ENCODE measurements at regions not wholly inside any gene's neighbourhood (a gene's known extent, or its start where the extent isn't known, plus 50 kb on each side); places are given as distances from the start of the nearest gene placed in this dataset.

DNA sequence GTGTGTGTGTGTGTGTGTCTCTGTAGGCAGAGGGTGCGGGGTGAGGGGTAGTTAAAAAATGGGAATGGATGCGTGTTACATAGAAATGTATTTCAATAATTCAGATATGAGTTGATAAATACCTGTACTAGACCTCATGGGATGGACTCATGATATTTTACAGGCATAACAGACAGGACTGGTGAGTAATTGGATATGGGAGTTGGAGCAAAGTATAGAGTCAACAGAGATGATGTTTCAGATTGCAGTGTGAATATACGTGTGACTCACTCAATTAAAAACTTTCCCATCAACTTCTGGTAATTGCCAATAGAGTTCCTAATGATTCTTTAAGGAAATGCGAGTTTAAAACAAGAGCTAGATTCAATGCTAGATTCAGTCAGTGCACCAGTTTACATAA lies 711.9 kb downstream of the C12orf50 start:
- no peak overlapping the region for H3K4me3 ChIP-seq (ENCODE audit: low read length)
- no peaks in the 10 kb centered on the region for H3K9me3 ChIP-seq (ENCODE audit: control insufficient read depth, low read length)
- peak in 1 of 3 donors; percentile 2 for DNase-seq
- no peak overlapping the region for H3K27ac ChIP-seq (ENCODE audit: low read length)
- H3K4me1 ChIP-seq (ENCODE audit: control insufficient read depth, insufficient read depth, low read length) = no peaks in the 10 kb centered on the region
- no peaks in the 10 kb centered on the region for H3K27me3 ChIP-seq (ENCODE audit: control insufficient read depth, insufficient read depth)
- no peak for ATAC-seq
- intact Hi-C loops (cut with DNase I) = no loop called here
- WGBS = 92% methylated on average over 4 of the region's 4 CpGs

DNA sequence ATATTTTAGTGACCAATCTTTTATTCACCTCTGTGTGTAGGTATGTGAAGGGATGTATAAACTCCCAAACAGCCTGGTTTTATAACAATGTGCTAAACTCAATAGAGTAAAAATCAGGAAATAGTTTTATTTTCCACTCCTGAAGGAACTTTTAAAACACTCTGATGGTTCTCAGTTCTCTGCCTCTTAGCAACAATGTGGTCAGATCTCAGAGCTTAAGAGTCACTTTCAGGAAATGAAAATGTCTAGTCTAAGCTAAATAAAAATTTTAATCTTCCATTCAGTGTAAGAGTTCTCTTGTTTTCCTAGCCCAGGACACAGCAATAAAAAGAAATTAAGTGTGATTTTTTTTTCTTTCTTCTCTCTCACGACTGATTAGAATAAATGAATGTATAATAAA lies 718.0 kb downstream of the C12orf50 start:
- Histone ChIP-seq H3K9me3 (ENCODE audit: control insufficient read depth, low read length) (no peaks in the 10 kb centered on the region), H3K4me1 (ENCODE audit: control insufficient read depth, insufficient read depth, low read length) (no peaks in the 10 kb centered on the region), H3K27ac (ENCODE audit: low read length) (no peak overlapping the region), H3K4me3 (ENCODE audit: low read length) (no peak overlapping the region), H3K27me3 (ENCODE audit: control insufficient read depth, insufficient read depth) (no peaks in the 10 kb centered on the region)
- ATAC-seq (peak in 1 of 2 donors; percentile 31), DNase-seq (no peak)
- intact Hi-C loops (cut with DNase I) = no loop called here
- 67% methylated on average over 1 of the region's 1 CpG for WGBS

DNA sequence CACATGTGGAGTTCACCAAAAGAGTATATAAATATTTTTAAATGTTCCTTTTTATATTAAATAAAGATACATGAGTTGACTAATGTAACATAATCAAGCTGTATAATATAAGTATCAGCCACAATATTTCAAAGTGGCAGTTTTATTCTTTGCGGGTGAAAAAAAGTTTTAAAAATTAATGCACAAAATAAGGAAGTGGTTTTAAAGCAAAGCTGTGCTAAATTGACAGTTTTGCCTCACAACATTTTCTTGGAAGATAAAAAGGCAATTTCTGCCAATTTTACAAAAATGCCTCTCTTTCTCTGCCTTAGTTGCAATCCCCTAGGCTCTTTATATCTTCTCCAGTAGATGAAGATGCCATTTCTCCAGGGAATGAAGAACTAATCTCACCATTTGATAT lies 719.1 kb downstream of the C12orf50 start:
- Histone ChIP-seq H3K4me3 (ENCODE audit: low read length) (no peak overlapping the region), H3K27me3 (ENCODE audit: control insufficient read depth, insufficient read depth) (no peaks in the 10 kb centered on the region), H3K27ac (ENCODE audit: low read length) (no peak overlapping the region), H3K9me3 (ENCODE audit: control insufficient read depth, low read length) (no peaks in the 10 kb centered on the region), H3K4me1 (ENCODE audit: control insufficient read depth, insufficient read depth, low read length) (no peaks in the 10 kb centered on the region)
- WGBS = 61% methylated on average over 1 of the region's 1 CpG
- intact Hi-C loops (cut with DNase I) = no loop called here
- no peak for DNase-seq
- no peak for ATAC-seq

DNA sequence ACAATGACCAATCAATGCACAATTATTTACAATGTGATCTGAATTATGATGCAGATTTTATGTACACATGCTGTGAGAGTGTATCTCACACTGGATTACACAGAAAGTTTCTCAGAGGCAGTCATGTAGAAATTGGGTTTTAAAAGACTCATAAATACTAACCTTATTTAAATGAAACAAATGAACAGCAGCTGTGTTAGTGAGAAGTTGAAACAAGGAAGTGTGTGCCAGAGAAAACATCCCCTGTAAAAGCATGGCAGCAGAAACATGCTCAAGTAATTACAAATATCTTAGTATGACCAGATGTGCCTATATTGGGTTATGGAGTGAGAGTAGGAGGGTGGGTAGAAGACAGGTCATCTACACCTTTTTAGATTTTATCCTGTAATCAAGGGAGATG lies 723.7 kb downstream of the C12orf50 start:
- Histone ChIP-seq H3K27me3 (ENCODE audit: control insufficient read depth, insufficient read depth) (no peaks in the 10 kb centered on the region), H3K4me3 (ENCODE audit: low read length) (no peak overlapping the region), H3K9me3 (ENCODE audit: control insufficient read depth, low read length) (no peaks in the 10 kb centered on the region), H3K27ac (ENCODE audit: low read length) (no peak overlapping the region), H3K4me1 (ENCODE audit: control insufficient read depth, insufficient read depth, low read length) (no peaks in the 10 kb centered on the region)
- DNase-seq = no peak
- ATAC-seq = no peak
- intact Hi-C loops (cut with DNase I) = no loop called here

DNA sequence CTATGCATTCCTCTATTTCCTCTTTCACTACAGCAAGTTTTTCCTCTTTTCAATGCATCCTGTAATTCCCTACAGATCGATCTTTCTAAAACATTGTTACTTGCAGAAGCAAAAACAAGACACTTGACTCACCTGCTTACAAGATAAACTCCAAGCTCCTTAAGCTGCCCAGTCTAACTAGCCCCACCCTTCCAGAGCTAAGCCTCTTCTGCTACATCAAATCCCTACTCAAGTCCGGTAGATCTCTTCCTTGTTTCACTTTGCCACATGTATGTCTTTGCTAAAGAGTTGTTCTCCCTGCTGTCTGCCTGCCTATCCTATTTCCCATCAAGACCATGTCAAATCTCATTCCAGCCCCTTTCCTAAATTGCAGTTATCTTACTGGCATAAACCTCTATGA lies 724.8 kb downstream of the C12orf50 start:
- WGBS = 76% methylated on average over 2 of the region's 2 CpGs
- no peak overlapping the region for H3K4me3 ChIP-seq (ENCODE audit: low read length)
- intact Hi-C loops (cut with DNase I) = no loop called here
- ATAC-seq (no peak), DNase-seq (peak in 1 of 3 donors; percentile 4)
- H3K9me3 ChIP-seq (ENCODE audit: control insufficient read depth, low read length) = no peaks in the 10 kb centered on the region
- no peaks in the 10 kb centered on the region for H3K4me1 ChIP-seq (ENCODE audit: control insufficient read depth, insufficient read depth, low read length)
- H3K27ac ChIP-seq (ENCODE audit: low read length) = no peak overlapping the region
- no peaks in the 10 kb centered on the region for H3K27me3 ChIP-seq (ENCODE audit: control insufficient read depth, insufficient read depth)

DNA sequence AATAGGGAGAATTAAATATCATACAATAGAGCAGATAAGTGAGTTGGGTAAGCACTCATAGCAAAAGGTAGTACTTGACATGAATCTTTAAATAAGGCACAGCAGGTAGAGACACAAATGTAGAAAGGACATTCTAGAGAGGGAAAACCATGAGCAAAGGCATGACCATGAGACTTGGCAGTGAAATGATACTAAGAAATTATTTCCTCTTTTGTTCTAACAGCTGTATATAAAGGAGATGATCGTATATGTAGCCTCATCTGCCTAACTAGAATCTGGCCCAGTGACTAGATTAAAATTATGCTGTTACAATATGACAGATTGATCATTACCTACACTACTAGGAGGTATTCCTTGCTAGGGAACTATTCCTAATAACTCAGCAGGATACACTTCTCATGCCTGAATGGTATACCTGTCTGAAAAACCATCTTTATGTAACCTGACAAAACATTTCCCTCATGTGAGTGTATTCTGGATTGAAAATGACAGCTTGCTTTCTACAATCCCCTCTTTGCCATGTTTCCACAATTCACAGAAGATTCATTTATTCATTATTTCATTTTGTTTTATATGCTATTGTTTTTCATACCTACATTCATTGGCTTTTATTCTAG lies 725.7 kb downstream of the C12orf50 start:
- Histone ChIP-seq H3K27ac (ENCODE audit: low read length) (no peak overlapping the region), H3K4me1 (ENCODE audit: control insufficient read depth, insufficient read depth, low read length) (no peaks in the 10 kb centered on the region), H3K27me3 (ENCODE audit: control insufficient read depth, insufficient read depth) (no peaks in the 10 kb centered on the region), H3K9me3 (ENCODE audit: control insufficient read depth, low read length) (no peaks in the 10 kb centered on the region), H3K4me3 (ENCODE audit: low read length) (no peak overlapping the region)
- DNase-seq (no peak), ATAC-seq (no peak)
- intact Hi-C loops (cut with DNase I) = no loop called here
- 85% methylated on average over 1 of the region's 1 CpG for WGBS

DNA sequence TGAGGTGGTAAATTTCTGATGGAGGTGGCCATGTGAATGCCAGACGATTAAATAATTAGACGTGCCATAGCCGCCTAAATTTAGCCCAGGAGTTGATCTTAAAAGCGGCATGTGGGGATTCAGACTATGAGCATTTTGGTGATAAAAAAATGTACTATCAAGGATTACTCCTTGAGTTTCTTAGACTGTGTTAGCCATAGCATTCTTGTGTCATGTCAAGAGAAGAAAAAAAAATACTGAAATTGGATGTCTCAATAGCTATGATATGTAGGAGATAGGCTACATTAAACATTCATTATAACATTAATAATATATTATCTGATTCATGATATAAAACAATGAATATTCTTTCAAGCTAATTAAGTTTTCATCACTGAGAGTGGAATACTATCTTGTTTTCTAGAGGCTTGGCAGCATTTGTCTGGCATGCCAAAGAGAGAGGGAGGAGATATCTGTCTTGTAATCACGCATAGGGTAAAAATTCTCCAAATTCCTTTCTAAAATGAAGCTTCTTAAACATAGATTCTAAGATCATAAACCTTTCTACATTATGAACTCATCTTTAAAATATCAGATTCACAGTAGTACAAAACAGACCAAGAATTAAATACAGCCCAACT lies 727.0 kb downstream of the C12orf50 start:
- no peaks in the 10 kb centered on the region for H3K9me3 ChIP-seq (ENCODE audit: control insufficient read depth, low read length)
- no peak overlapping the region for H3K27ac ChIP-seq (ENCODE audit: low read length)
- intact Hi-C loops (cut with DNase I) = no loop called here
- WGBS = 68% methylated on average over 5 of the region's 5 CpGs
- ATAC-seq (no peak), DNase-seq (no peak)
- H3K4me3 ChIP-seq (ENCODE audit: low read length) = no peak overlapping the region
- H3K27me3 ChIP-seq (ENCODE audit: control insufficient read depth, insufficient read depth) = no peaks in the 10 kb centered on the region
- H3K4me1 ChIP-seq (ENCODE audit: control insufficient read depth, insufficient read depth, low read length) = no peaks in the 10 kb centered on the region

DNA sequence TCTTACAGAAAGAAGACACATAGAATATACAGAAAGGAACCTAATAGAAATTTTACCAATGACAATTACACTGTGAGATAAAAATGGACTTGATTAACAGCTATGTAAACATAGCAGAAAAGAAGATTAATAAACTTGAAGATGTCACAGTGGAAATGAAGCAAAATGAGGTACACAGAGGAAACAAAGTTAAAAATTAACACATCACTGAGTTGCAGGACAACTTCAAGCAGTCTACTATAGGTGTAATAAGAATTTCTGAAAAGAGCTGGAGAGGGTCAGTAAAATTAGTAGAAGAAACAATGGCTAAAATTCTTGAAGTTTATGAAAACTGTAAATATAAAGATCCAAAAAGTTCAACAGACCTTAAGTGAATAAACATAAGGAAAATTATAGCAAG lies 738.7 kb downstream of the C12orf50 start:
- Histone ChIP-seq H3K27me3 (ENCODE audit: control insufficient read depth, insufficient read depth) (no peaks in the 10 kb centered on the region), H3K9me3 (ENCODE audit: control insufficient read depth, low read length) (no peaks in the 10 kb centered on the region), H3K4me3 (ENCODE audit: low read length) (no peak overlapping the region), H3K4me1 (ENCODE audit: control insufficient read depth, insufficient read depth, low read length) (no peaks in the 10 kb centered on the region), H3K27ac (ENCODE audit: low read length) (no peak overlapping the region)
- no peak for ATAC-seq
- intact Hi-C loops (cut with DNase I) = no loop called here
- no peak for DNase-seq

DNA sequence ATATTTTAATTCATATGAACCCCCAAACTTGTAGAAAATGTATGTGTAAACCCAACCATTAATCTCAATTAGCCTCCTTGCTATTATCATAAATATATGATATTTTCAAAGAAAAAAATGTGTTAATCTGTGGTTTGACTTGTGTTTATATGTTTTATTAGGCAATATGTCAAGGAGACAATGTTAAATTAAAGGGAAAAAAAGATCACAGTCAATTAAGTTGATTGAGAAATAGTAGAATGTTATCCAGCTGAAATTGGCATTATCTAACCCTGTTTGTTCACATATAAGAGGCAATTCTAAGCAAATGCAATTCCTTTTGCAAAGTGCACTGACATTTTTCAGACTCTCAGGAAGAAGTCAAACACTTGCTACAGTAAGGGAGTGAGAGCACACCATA lies 745.3 kb downstream of the C12orf50 start:
- DNase-seq (no peak), ATAC-seq (no peak)
- no peak overlapping the region for H3K27ac ChIP-seq (ENCODE audit: low read length)
- H3K4me1 ChIP-seq (ENCODE audit: control insufficient read depth, insufficient read depth, low read length) = no peaks in the 10 kb centered on the region
- no peak overlapping the region for H3K4me3 ChIP-seq (ENCODE audit: low read length)
- intact Hi-C loops (cut with DNase I) = no loop called here
- H3K9me3 ChIP-seq (ENCODE audit: control insufficient read depth, low read length) = no peaks in the 10 kb centered on the region
- no peaks in the 10 kb centered on the region for H3K27me3 ChIP-seq (ENCODE audit: control insufficient read depth, insufficient read depth)

DNA sequence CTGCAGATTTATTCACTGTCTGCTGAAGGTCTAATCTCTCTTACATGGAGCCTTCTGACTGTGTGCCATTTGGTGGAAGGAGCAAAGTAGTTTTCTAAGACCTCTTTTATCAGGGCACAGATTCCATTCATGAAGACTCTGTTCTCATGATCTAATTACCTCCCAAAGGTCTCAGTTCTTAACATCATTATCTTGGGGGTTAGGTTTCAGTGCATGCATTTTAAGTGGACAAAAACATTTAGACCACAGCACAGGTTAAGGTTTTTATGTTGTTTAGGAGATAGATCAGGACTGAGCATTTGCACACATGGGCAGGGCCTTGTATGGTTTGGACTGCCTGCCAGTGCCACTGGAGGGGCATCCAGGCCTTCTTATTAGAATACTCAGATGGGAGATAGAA lies 746.1 kb downstream of the C12orf50 start:
- H3K9me3 ChIP-seq (ENCODE audit: control insufficient read depth, low read length) = no peaks in the 10 kb centered on the region
- DNase-seq (no peak), ATAC-seq (no peak)
- no peaks in the 10 kb centered on the region for H3K27me3 ChIP-seq (ENCODE audit: control insufficient read depth, insufficient read depth)
- intact Hi-C loops (cut with DNase I) = no loop called here
- H3K27ac ChIP-seq (ENCODE audit: low read length) = no peak overlapping the region
- H3K4me1 ChIP-seq (ENCODE audit: control insufficient read depth, insufficient read depth, low read length) = no peaks in the 10 kb centered on the region
- no peak overlapping the region for H3K4me3 ChIP-seq (ENCODE audit: low read length)

DNA sequence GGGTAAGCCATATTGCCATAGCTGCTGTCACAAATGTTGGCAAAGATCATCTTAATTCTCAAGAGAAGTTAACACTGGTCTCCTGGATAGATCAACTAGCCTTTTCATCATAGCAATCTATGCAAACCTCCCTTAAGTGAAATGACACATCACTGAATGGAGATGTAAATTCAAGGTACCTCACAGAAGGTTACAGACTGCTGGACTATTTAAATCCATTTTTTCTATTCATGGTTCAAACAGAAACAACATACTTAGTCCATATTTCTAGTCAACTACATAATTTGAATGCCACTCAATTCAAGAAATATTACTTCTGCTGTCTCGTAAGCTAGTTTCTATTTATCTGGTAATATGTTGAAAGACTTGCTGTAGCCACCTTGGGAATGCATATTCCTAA lies 748.3 kb downstream of the C12orf50 start:
- no peak for ATAC-seq
- intact Hi-C loops (cut with DNase I) = no loop called here
- WGBS = 98% methylated on average over 1 of the region's 1 CpG

DNA sequence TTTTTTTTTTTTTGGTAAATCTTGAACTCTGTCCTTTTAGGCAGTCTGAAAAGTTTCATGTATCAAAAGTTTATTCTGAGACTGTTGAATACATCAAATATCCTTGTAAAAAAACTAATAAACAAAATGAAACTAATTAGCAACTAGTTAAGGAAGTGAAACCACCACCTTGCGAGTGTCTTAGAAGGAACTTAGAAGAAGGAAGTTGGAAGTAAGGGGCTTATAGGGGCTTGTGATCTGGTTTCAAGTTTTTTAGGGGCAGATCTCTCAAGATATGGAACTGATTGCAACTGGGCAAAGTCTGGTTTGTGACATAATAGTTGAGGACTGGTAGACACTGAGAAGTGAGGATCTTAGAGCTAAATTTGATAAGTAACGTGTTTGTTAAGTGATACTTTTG lies 748.8 kb downstream of the C12orf50 start:
- H3K9me3 ChIP-seq (ENCODE audit: control insufficient read depth, low read length) = no peaks in the 10 kb centered on the region
- H3K27me3 ChIP-seq (ENCODE audit: control insufficient read depth, insufficient read depth) = no peaks in the 10 kb centered on the region
- H3K4me1 ChIP-seq (ENCODE audit: control insufficient read depth, insufficient read depth, low read length) = no peaks in the 10 kb centered on the region
- DNase-seq = no peak
- H3K27ac ChIP-seq (ENCODE audit: low read length) = no peak overlapping the region
- no peak overlapping the region for H3K4me3 ChIP-seq (ENCODE audit: low read length)
- intact Hi-C loops (cut with DNase I) = no loop called here
- WGBS = 85% methylated on average over 2 of the region's 2 CpGs
- ATAC-seq = no peak

More for the DNA sequence above, 748.3 kb downstream of the C12orf50 start:
- Histone ChIP-seq H3K27ac (ENCODE audit: low read length) (no peak overlapping the region), H3K9me3 (ENCODE audit: control insufficient read depth, low read length) (no peaks in the 10 kb centered on the region), H3K4me1 (ENCODE audit: control insufficient read depth, insufficient read depth, low read length) (no peaks in the 10 kb centered on the region), H3K27me3 (ENCODE audit: control insufficient read depth, insufficient read depth) (no peaks in the 10 kb centered on the region), H3K4me3 (ENCODE audit: low read length) (no peak overlapping the region)
- DNase-seq = no peak

Measured in right cardiac atrium (tissue), 5 donors.